ENCODE measurements at regions not wholly inside any gene's neighbourhood (a gene's known extent, or its start where the extent isn't known, plus 50 kb on each side); places are given as distances from the start of the nearest gene placed in this dataset.
"Not testable (repeated sequence)": the region's sequence is repeated elsewhere in the genome, so short reads cannot be mapped to it uniquely, and the experiment has no call there.

DNA sequence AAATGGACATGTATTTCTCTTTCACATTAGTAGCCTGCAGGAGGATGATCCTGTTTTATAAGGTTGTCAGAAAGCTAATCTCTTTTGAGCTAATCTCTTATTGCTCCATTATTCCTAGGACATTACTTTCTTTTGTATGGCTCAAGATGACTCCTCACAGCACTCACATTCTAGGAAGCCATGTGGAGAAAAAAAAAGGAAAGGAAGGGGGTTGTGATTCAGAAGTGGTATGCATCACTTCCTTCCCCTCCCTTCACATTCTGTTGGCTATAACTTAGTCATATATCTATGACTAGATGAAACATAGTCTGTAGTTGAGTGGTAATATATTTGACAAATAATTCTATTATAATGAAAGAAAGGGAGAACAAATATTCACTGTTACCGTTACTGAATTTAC, 168.8 kb upstream of the TTC14 start:
- intact Hi-C loops (cut with micrococcal nuclease; ENCODE audit: unreplicated experiment) = no loop called here

DNA sequence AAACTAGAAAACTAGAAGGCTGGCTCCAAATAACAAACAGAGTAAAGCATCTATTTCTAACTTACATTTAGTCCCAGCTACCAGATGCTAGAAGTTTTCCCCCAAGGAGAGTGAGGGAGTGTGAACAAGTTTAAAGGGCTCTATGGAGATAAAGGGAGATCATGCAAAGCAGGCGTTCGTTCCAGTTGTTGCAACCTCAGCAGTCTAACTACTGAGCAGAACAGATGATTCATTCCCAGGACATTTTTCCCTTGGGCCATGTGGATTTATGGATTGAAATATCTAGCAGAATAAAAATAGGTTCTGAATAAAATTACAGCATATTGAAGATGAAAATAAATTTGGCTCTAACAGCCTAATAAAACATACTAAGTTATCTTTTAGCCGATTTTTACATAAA, 154.8 kb upstream of the TTC14 start:
- CTCF ChIA-PET = no interaction called here
- POLR2A ChIA-PET = no interaction called here
- peaks cover 3% of the 10 kb centered on the region for H3K27me3 Mint-ChIP-seq (ENCODE audit: insufficient read depth, unreplicated experiment)
- no peaks in the 10 kb centered on the region for H3K36me3 Mint-ChIP-seq (ENCODE audit: insufficient read depth, unreplicated experiment)
- H3K36me3 ChIP-seq (ENCODE audit: control insufficient read depth, insufficient read depth, low read length) = no peaks in the 10 kb centered on the region
- H3K9me3 ChIP-seq = no peaks in the 10 kb centered on the region
- intact Hi-C loops (cut with micrococcal nuclease; ENCODE audit: unreplicated experiment) = no loop called here
- no peaks in the 10 kb centered on the region for H3K4me1 ChIP-seq
- H3K9me3 Mint-ChIP-seq (ENCODE audit: unreplicated experiment) = peaks cover 10% of the 10 kb centered on the region
- no peaks in the 10 kb centered on the region for H3K27me3 ChIP-seq (replicated peaks; ENCODE audit: control insufficient read depth, insufficient read depth, low read length)
- BruUV-seq (replicated peaks) = no TSS peak
- no peak overlapping the region for H3K27ac Mint-ChIP-seq (ENCODE audit: unreplicated experiment)
- no peak for DNase-seq
- H3K4me1 Mint-ChIP-seq (ENCODE audit: low read depth, unreplicated experiment) = no peaks in the 10 kb centered on the region
- no peak overlapping the region for H3K4me3 ChIP-seq (ENCODE audit: low read depth, low read length)
- TF ChIP-seq, protein P1, sequence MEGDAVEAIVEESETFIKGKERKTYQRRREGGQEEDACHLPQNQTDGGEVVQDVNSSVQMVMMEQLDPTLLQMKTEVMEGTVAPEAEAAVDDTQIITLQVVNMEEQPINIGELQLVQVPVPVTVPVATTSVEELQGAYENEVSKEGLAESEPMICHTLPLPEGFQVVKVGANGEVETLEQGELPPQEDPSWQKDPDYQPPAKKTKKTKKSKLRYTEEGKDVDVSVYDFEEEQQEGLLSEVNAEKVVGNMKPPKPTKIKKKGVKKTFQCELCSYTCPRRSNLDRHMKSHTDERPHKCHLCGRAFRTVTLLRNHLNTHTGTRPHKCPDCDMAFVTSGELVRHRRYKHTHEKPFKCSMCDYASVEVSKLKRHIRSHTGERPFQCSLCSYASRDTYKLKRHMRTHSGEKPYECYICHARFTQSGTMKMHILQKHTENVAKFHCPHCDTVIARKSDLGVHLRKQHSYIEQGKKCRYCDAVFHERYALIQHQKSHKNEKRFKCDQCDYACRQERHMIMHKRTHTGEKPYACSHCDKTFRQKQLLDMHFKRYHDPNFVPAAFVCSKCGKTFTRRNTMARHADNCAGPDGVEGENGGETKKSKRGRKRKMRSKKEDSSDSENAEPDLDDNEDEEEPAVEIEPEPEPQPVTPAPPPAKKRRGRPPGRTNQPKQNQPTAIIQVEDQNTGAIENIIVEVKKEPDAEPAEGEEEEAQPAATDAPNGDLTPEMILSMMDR (IDR thresholded peaks at IDR 0.05; ENCODE audit: insufficient read depth in 1 of 2, low read depth in 1 of 2, low read length in 1 of 2, severe bottlenecking in 1 of 2, unreplicated experiment in 1 of 2) = no peak
- H3K4me3 Mint-ChIP-seq (ENCODE audit: unreplicated experiment) = no peak overlapping the region

More for the DNA sequence above, 168.8 kb upstream of the TTC14 start:
- H3K4me3 Mint-ChIP-seq (ENCODE audit: unreplicated experiment) = no peak overlapping the region
- H3K4me1 ChIP-seq = no peaks in the 10 kb centered on the region
- no peaks in the 10 kb centered on the region for H3K36me3 ChIP-seq (ENCODE audit: control insufficient read depth, insufficient read depth, low read length)
- H3K27me3 Mint-ChIP-seq (ENCODE audit: insufficient read depth, unreplicated experiment) = no peaks in the 10 kb centered on the region
- DNase-seq = no peak
- H3K27me3 ChIP-seq (replicated peaks; ENCODE audit: control insufficient read depth, insufficient read depth, low read length) = no peaks in the 10 kb centered on the region
- BruUV-seq (replicated peaks) = no TSS peak
- TF ChIP-seq, protein P1 (IDR thresholded peaks at IDR 0.05; ENCODE audit: insufficient read depth in 1 of 2, low read depth in 1 of 2, low read length in 1 of 2, severe bottlenecking in 1 of 2, unreplicated experiment in 1 of 2) = no peak
- no peaks in the 10 kb centered on the region for H3K9me3 ChIP-seq
- no peaks in the 10 kb centered on the region for H3K36me3 Mint-ChIP-seq (ENCODE audit: insufficient read depth, unreplicated experiment)
- no peak overlapping the region for H3K4me3 ChIP-seq (ENCODE audit: low read depth, low read length)
- CTCF ChIA-PET = no interaction called here
- no peaks in the 10 kb centered on the region for H3K9me3 Mint-ChIP-seq (ENCODE audit: unreplicated experiment)
- H3K4me1 Mint-ChIP-seq (ENCODE audit: low read depth, unreplicated experiment) = no peaks in the 10 kb centered on the region
- no peak overlapping the region for H3K27ac Mint-ChIP-seq (ENCODE audit: unreplicated experiment)
- POLR2A ChIA-PET = no interaction called here

DNA sequence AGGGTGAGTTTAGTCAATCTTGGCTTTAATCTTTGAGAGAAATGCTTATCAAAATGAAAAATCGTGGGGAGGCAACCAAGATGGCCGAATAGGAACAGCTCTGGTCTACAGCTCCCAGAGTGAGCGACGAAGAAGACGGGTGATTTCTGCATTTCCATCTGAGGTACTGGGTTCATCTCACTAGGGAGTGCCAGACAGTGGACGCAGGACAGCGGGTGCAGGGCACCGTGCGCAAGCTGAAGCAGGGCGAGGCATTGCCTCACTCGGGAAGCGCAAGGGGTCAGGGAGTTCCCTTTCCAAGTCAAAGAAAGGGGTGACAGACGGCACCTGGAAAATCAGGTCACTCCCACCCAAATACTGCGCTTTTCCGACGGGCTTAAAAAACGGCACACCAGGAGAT, 153.6 kb upstream of the TTC14 start:
- CTCF ChIA-PET; POLR2A ChIA-PET; H3K9me3 ChIP-seq; H3K27ac Mint-ChIP-seq (ENCODE audit: unreplicated experiment); DNase-seq; BruUV-seq (replicated peaks); H3K4me1 ChIP-seq; H3K4me3 ChIP-seq (ENCODE audit: low read depth, low read length); H3K4me3 Mint-ChIP-seq (ENCODE audit: unreplicated experiment); H3K9me3 Mint-ChIP-seq (ENCODE audit: unreplicated experiment); intact Hi-C loops (cut with micrococcal nuclease; ENCODE audit: unreplicated experiment); H3K27me3 ChIP-seq (replicated peaks; ENCODE audit: control insufficient read depth, insufficient read depth, low read length); H3K4me1 Mint-ChIP-seq (ENCODE audit: low read depth, unreplicated experiment); H3K36me3 Mint-ChIP-seq (ENCODE audit: insufficient read depth, unreplicated experiment); H3K27me3 Mint-ChIP-seq (ENCODE audit: insufficient read depth, unreplicated experiment); H3K36me3 ChIP-seq (ENCODE audit: control insufficient read depth, insufficient read depth, low read length): not testable (repeated sequence)

DNA sequence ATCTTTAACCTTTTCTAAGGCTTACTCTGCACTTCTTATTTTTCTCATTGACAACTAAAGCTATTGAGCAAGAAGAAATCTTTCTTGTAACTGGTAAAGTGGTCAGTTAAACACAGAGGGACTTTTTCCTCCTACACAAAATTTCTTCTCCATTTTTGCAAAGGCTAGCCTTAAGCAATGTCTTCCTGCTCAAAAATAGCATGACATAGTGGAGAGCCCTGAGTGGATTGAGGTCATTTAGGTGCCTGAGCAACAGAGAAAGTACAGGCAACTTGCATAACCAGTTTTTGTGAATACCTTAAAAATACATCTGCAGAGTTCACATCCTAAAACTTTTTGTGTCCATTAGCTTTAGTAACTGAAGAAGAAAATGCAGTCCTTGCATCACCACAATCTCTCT, 144.7 kb upstream of the TTC14 start:
- Mint-ChIP-seq H3K27ac (ENCODE audit: unreplicated experiment) (no peak overlapping the region), H3K9me3 (ENCODE audit: unreplicated experiment) (no peaks in the 10 kb centered on the region), H3K27me3 (ENCODE audit: insufficient read depth, unreplicated experiment) (no peaks in the 10 kb centered on the region), H3K36me3 (ENCODE audit: insufficient read depth, unreplicated experiment) (no peaks in the 10 kb centered on the region), H3K4me3 (ENCODE audit: unreplicated experiment) (no peak overlapping the region), H3K4me1 (ENCODE audit: low read depth, unreplicated experiment) (no peaks in the 10 kb centered on the region)
- no peaks in the 10 kb centered on the region for H3K4me1 ChIP-seq
- TF ChIP-seq, protein P1 (IDR thresholded peaks at IDR 0.05; ENCODE audit: insufficient read depth in 1 of 2, low read depth in 1 of 2, low read length in 1 of 2, severe bottlenecking in 1 of 2, unreplicated experiment in 1 of 2) = no peak
- H3K9me3 ChIP-seq = no peaks in the 10 kb centered on the region
- ChIA-PET POLR2A (no interaction called here), CTCF (no interaction called here)
- no peaks in the 10 kb centered on the region for H3K36me3 ChIP-seq (ENCODE audit: control insufficient read depth, insufficient read depth, low read length)
- DNase-seq = no peak
- intact Hi-C loops (cut with micrococcal nuclease; ENCODE audit: unreplicated experiment) = no loop called here
- no TSS peak for BruUV-seq (replicated peaks)
- no peak overlapping the region for H3K4me3 ChIP-seq (ENCODE audit: low read depth, low read length)
- no peaks in the 10 kb centered on the region for H3K27me3 ChIP-seq (replicated peaks; ENCODE audit: control insufficient read depth, insufficient read depth, low read length)

All from Caco-2 (cell line).